22Rv1 (cell line): ENCODE measurements at regions not wholly inside any gene's neighbourhood (a gene's known extent, or its start where the extent isn't known, plus 50 kb on each side); places are given as distances from the start of the nearest gene placed in this dataset.

Experiments
- ZFX ChIP-seq: fragments of 450-650 bp; IDR thresholded peaks from 2 replicates; pipeline ENCODE4 v1.6.1; 2017; ENCODE audit warnings: antibody characterized with exemption, borderline replicate concordance
- TF ChIP-seq, protein P1 (sequence below): fragments of 450-650 bp; IDR thresholded peaks from 2 replicates; pipeline ENCODE4 v1.5.1; 2017; ENCODE audit warnings: mild to moderate bottlenecking

DNA sequence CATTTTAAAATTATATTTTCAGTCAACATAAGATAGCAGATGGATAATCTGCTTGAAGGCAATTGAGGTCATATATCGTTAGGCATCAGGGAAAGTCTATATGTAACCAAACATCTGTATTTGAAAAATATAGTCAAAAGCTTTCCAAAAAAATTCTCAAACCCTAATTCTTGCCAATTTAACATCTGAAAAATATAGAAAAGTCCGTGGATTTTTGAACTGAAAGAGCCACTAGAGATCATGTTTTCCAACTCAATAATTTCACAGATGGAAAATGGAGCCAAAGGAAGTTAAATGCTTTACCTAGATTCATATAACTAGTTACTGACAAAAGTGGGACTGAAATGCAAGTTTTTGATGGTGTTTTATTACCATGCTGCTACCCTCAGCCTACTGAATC is 185.1 kb upstream of the ZNF804A start:
- TF ChIP-seq, protein P1, sequence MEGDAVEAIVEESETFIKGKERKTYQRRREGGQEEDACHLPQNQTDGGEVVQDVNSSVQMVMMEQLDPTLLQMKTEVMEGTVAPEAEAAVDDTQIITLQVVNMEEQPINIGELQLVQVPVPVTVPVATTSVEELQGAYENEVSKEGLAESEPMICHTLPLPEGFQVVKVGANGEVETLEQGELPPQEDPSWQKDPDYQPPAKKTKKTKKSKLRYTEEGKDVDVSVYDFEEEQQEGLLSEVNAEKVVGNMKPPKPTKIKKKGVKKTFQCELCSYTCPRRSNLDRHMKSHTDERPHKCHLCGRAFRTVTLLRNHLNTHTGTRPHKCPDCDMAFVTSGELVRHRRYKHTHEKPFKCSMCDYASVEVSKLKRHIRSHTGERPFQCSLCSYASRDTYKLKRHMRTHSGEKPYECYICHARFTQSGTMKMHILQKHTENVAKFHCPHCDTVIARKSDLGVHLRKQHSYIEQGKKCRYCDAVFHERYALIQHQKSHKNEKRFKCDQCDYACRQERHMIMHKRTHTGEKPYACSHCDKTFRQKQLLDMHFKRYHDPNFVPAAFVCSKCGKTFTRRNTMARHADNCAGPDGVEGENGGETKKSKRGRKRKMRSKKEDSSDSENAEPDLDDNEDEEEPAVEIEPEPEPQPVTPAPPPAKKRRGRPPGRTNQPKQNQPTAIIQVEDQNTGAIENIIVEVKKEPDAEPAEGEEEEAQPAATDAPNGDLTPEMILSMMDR = no peak
- TF ChIP-seq ZFX = no peak
